ENCODE measurements at regions not wholly inside any gene's neighbourhood (a gene's known extent, or its start where the extent isn't known, plus 50 kb on each side); places are given as distances from the start of the nearest gene placed in this dataset.

DNA sequence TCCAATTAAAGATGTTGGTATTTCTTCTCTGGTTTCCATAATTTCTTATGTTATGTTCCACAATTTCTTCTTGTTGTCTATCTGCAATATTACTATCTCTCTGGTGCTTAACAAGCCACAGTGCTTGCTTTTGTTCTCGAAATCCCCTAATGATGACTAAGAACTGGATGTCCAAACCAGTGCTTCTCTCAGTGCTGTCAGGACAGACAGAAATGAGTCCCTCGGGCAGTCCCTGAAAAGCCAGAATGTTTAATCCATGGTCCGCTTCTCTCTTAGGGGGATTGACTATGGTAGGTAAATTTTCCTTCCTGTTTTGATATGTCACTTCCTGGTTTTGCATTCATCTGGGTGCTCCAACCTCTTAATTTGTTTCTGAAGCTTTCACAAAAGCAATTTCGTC lies 321.6 kb upstream of the PCDH10 start:
- no peak for TF ChIP-seq POLR2A (IDR thresholded peaks at IDR 0.05; ENCODE audit: extremely low read depth, insufficient read length)
- TF ChIP-seq, protein P1, sequence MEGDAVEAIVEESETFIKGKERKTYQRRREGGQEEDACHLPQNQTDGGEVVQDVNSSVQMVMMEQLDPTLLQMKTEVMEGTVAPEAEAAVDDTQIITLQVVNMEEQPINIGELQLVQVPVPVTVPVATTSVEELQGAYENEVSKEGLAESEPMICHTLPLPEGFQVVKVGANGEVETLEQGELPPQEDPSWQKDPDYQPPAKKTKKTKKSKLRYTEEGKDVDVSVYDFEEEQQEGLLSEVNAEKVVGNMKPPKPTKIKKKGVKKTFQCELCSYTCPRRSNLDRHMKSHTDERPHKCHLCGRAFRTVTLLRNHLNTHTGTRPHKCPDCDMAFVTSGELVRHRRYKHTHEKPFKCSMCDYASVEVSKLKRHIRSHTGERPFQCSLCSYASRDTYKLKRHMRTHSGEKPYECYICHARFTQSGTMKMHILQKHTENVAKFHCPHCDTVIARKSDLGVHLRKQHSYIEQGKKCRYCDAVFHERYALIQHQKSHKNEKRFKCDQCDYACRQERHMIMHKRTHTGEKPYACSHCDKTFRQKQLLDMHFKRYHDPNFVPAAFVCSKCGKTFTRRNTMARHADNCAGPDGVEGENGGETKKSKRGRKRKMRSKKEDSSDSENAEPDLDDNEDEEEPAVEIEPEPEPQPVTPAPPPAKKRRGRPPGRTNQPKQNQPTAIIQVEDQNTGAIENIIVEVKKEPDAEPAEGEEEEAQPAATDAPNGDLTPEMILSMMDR (IDR thresholded peaks at IDR 0.05; ENCODE audit: low read depth, low read length) = no peak
- TF ChIP-seq MAX (IDR thresholded peaks at IDR 0.05; ENCODE audit: low read depth, low read length) = no peak
